HG03060 (cell line): ENCODE measurements at regions not wholly inside any gene's neighbourhood (a gene's known extent, or its start where the extent isn't known, plus 50 kb on each side); places are given as distances from the start of the nearest gene placed in this dataset.

ENCODE experiments used
- ATAC-seq: cut with Tn5 transposase; IDR thresholded peaks from one replicate; pipeline ENCODE4 v1.9.1; 2021; ENCODE audit warnings: low read depth, moderate number of reproducible peaks; ENCODE audit not compliant: unreplicated experiment

GRCh38 chr12:4112290-4112689, 161.3 kb upstream of the CCND2 start:
- ATAC-seq, result no peak

GRCh38 chr12:4111010-4111409, 162.6 kb upstream of the CCND2 start:
- ATAC-seq, result no peak

GRCh38 chr12:4109826-4110225, 163.7 kb upstream of the CCND2 start:
- ATAC-seq, result no peak

- no peak for ATAC-seq
Observed at GRCh38 chr12:4108803-4109345, 164.7 kb upstream of the CCND2 start.

GRCh38 chr12:4107911-4108697, 165.5 kb upstream of the CCND2 start:
- ATAC-seq, result no peak

- ATAC-seq, result peak; percentile 85
Observed at GRCh38 chr12:4107436-4107878, 166.1 kb upstream of the CCND2 start.

- no peak for ATAC-seq
Observed at GRCh38 chr12:4106621-4107020, 166.9 kb upstream of the CCND2 start.

- no peak for ATAC-seq
Observed at GRCh38 chr12:4104722-4105244, 168.8 kb upstream of the CCND2 start.

GRCh38 chr12:4099276-4099675, 174.3 kb upstream of the CCND2 start:
- no peak for ATAC-seq

GRCh38 chr12:4091016-4091743, 182.4 kb upstream of the CCND2 start:
- no peak for ATAC-seq

GRCh38 chr12:4089956-4090355, 183.6 kb upstream of the CCND2 start:
- ATAC-seq, result no peak

- no peak for ATAC-seq
Observed at GRCh38 chr12:4089121-4089606, 184.4 kb upstream of the CCND2 start.

- no peak for ATAC-seq
Observed at GRCh38 chr12:4088451-4088850, 185.1 kb upstream of the CCND2 start.

- ATAC-seq, result no peak
Observed at GRCh38 chr12:4086481-4086880, 187.1 kb upstream of the CCND2 start.

GRCh38 chr12:4084573-4084972, 189.0 kb upstream of the CCND2 start:
- ATAC-seq, result no peak

- no peak for ATAC-seq
Observed at GRCh38 chr12:4082809-4083403, 190.7 kb upstream of the CCND2 start.

- no peak for ATAC-seq
Observed at GRCh38 chr12:4080213-4080612, 193.3 kb upstream of the CCND2 start.

GRCh38 chr12:4074129-4074528, 199.4 kb upstream of the CCND2 start:
- no peak for ATAC-seq

- no peak for ATAC-seq
Observed at GRCh38 chr12:4069670-4070010, 196.4 kb upstream of the PARP11 start.

- ATAC-seq, result no peak
Observed at GRCh38 chr12:4068981-4069669, 195.9 kb upstream of the PARP11 start.
